ENCODE measurements at regions not wholly inside any gene's neighbourhood (a gene's known extent, or its start where the extent isn't known, plus 50 kb on each side); places are given as distances from the start of the nearest gene placed in this dataset.

- TF ChIP-seq EZH2phosphoT487 (IDR thresholded peaks at IDR 0.05; ENCODE audit: insufficient read depth, low read depth) (no peak), EZH2 (IDR thresholded peaks at IDR 0.05; ENCODE audit: insufficient read depth, poor library complexity, severe bottlenecking) (no peak)
Observed at GRCh38 chr3:186473166-186473565, 71.0 kb downstream of the CRYGS start.

All from GM23248 (cell line).